Stimulated activated CD4-positive, alpha-beta T cell treated with anti-CD3 and anti-CD28 coated beads, Interleukin-12 subunit alpha, Interleukin-12 subunit beta, amount 100 ng/mL, for 48 hours (primary cell): ENCODE measurements at regions not wholly inside any gene's neighbourhood (a gene's known extent, or its start where the extent isn't known, plus 50 kb on each side); places are given as distances from the start of the nearest gene placed in this dataset.

Source experiments
- DNase-seq, 3 donors: peaks; one replicate each; pipeline ENCODE4 v3.0.0-alpha.2; 2020; ENCODE audit warnings: low read depth in 2 of 3, low spot score in 1 of 3

DNA sequence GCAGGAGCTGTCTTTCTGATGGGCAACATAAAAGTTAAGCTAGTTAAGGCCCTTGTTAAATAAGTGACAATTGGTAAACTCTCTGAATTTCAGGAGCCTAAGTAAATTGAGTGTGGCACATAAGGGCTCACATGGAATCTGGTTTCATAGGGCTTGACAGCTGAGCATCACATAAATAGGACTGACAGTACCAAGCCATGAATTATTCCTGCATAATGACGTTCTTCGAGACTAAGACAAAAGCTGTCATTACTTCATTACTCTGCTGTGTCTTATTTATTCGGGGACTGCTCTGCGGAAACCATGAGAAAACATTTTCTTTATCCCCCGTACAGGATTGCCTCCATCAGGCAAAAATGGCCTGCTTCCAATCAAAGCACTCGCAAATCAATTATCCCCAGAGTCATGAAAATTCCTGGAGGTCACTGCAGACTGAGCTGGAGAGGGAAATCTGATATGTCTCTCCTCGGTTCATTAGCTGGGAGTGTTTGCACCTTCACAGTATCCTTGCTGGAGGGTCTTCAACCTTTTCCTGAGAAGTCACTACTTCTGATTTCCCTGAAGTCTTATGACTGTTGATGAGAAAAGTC is 311.4 kb downstream of the CDH26 start:
- DNase-seq, result no peak

DNA sequence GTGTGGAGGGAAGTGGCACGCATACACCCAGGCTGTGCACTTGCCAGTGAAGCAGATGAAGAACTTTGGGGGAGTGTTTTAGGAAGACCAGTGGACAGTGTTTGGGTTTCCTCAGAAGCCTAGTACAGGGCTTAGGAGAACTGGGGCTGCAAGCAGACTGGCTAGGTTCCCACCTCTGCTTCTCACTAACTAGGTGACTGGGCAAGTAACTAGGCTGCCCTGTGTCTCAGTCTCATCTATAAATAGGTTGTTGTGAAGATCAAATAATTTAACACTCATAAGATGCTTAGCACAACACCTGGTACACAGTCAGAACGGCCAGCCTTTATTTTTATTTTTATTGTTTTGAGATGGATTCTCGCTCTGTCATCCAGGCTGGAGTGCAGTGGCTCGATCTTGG is 312.1 kb downstream of the CDH26 start:
- no peak for DNase-seq

DNA sequence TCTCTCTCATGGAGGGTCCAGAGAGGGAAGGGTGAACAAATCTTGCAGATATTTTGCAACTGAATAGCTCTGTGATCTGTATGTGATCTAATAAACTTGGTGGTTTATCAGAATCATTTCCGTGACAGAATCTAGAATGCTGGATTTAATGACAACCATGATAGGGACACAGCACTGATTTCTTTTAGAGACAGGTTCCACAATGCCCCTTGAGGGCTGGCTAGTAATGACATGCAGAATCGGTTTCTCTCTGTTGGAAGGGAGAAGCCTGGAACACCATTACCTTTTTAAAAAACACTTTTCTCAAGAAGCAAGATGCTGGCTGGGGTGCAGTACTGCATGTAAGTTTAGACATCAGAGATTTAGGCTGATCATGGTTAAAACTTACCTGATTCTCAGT is 313.4 kb downstream of the CDH26 start:
- DNase-seq, result no peak

DNA sequence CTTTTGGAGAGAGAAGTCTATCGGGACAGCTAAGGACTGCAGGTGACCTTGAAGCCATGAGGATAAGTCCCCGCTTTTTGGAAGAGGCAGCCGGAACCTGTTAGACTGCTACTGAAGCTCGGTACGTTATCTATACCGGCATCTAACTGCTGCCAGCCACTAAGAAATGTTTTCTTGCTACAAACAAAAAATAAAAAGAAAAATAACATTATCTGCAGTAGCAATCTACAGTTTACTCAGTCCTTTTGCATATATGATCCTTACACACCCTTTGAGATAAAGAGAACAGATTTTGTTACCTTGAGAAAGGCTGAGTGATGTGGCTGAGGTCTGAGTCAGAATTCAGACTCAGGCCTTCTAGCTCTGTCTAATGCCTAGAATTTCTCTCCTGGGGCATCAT is 314.6 kb downstream of the CDH26 start:
- no peak for DNase-seq

DNA sequence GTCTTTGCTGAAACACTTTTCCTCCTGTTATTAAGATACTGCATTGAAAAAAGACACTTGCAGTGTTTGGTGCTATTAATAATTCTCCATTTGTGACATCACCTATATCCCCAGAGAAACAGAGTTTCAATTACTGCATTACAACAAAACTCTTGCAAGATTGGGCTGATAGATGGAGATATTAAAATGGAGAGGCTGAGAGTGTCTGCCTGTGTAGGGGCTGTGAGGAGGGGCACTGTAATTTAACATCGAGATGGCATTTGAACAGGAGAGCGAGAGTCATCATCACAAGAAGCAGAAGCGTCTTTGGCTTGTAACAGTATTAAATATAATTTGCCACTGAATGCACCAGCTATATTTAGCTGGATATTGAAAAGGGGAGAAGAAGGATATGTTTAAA is 316.5 kb downstream of the CDH26 start:
- no peak for DNase-seq

DNA sequence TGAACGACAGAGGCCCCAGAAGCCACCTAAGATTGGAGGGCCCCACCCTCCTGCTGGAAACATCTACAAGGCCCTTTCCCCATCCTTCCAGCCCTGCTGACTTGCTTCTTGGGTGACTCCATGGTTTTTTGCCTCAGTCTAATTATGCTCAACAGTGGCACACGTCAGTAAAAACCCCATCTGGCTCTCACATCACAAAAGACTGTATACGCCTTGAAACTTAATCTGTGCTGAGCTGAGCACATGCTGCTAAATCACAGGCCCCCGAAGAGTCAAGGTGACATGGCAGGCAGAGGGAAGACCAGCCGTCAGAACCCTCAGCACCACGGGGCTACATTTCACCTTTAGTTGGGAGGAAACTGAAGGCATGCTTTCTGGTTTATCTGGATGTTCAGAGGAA is 323.1 kb downstream of the CDH26 start:
- DNase-seq, result no peak

DNA sequence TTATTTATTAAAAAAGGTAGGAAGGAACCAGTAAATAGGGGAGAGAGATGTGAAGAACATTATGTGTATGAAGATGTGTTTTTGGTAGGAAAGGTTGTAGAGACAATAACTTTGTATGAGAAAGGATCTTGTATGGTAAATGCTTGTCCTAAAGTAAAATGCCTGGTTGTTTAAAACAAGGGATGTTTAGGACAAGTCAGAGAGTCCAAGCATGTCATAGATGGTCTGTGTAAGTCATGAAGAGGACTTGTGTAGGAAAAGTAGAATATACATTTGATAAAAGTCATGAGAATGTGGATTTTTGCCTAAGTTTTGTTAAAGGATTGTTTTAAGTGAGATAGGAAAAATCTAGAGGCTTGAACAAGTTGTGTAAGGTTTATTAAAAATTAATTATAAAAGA is 325.1 kb downstream of the CDH26 start:
- no peak for DNase-seq

DNA sequence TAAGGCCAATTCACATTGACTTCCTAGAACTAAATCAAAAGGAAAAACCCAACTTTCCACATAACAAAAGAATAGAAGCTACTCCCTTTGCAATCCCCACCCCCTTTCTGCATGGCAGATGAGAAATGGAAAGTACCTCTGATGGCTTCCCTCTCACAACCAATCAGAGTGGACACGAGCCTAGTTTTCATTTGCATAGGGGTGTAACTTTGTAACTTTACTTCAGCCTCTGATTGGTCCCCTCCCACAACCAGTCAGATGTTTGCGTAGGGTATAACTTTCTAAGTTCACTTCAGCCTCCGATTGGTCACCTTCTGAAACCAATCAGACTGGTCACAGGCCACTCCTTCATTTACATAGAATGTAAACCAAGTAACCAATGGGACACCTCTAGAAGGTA is 328.5 kb downstream of the CDH26 start:
- no peak for DNase-seq

DNA sequence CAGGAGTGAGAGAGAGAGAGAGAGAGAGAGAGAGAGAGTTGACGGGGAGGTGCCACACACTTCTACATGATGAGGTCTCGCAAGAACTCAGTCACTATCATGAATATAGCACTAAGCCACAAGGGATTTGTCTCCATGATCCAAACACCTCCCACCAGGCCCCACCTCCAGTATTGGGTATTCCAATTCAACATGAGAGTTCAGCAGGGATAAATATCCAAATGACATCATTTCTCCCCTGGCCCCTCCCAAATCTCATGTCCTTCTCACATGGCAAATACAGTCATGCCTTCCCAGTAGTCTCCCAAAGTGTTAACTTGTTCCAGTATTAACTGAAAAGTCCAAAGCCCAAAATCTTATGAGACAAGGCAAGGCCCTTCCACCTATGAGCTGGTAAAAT is 330.7 kb downstream of the CDH26 start:
- no peak for DNase-seq

DNA sequence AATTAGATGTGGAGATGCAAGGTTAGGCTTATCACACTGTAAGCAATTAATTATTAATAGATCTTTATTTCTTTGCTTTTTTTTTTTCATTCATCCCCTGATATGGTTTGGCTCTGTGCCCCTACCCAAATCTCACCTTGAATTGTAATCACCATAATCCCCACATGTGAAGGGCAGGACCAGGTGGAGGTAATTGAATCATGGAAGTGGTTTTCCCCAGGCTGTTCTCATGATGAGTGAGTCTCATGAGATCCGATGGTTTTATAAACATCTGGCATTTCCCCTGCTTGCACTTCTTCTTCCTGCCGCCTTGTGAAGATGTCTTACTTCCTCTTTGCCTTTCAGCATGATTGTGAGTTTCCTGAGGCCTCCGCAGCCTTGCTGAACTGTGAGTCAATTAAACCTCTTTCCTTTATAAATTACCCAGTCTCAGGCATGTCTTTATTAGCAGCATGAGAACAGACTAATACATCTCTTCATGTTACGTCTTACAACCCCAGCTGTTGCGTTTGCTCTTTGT is 333.8 kb downstream of the CDH26 start:
- no peak for DNase-seq

DNA sequence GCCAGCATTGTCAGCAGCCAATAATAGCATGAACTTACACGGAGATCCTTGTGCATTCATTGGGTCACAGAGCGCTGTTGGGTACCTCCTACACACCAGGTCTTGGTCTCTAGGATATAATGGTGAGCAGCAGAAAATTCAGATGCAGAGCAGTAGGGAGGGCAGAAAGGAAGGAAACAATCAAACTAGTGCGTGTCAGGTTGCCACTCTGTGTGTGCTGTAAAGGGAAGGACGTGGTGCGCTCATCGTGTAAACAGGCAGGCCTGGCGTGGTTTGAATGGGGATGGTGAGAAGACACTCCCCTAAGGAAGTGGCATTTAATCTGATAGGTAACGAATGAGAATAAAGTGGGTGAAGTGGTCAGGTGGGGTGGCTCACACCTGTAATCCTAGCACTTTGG is 336.4 kb downstream of the CDH26 start:
- no peak for DNase-seq

DNA sequence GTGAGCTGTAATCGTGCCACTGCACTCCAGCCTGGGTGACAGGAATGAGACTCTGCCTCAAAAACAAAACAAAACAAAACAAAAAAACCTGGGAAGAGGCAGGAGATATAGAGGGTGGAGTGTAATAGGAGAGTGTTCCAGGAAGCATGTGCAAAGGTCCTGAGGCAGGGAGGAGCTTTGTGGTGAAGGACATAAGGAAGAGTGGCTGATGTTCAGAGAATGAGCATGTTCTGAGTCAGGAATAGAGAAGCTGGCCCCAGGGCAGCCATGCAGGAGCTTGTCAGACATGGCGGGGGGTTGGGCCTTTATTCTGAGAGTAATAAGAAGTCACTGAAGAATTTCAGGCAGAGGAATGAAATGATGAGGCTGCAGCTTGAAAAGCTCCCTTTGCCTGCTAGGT is 337.0 kb downstream of the CDH26 start:
- no peak for DNase-seq

DNA sequence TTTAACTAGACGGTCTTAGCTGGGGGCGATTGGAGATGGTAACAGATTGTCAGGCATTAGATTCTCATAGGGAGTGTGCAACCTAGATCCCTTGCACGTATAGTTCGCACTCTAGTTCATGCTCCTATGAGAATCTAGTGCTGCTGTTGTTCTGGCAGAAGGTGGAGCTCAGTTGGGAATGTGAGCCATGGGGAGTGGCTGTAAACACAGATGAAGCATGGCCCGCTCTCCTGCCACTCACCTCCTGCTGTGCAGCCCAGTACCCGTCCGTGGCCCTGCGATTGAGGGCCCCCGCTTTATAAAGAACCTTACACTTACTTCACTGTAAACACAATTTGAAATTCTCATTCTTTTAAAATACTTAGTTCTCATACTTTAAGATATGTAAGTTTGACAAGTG is 339.4 kb downstream of the CDH26 start:
- DNase-seq, result no peak

DNA sequence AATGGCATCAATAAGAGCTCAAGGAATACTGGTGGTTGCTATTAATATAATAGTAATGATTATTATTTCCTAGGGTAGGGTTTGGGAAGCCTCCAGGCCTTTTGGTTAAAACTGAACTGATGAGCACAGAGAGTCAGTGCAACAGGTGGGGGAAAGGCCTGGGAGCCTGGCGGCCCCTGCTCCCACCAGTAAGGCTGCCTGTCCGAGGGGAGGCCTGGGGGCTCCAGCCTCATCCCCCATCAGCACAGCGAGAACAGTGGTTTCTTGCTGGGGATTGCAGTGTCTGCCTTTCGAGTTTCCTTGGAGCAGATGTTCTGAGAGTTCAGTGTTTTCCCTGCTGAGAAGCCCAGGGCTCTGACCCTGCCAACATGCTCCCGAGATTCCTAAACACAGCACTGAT is 340.4 kb downstream of the CDH26 start:
- DNase-seq, result no peak

DNA sequence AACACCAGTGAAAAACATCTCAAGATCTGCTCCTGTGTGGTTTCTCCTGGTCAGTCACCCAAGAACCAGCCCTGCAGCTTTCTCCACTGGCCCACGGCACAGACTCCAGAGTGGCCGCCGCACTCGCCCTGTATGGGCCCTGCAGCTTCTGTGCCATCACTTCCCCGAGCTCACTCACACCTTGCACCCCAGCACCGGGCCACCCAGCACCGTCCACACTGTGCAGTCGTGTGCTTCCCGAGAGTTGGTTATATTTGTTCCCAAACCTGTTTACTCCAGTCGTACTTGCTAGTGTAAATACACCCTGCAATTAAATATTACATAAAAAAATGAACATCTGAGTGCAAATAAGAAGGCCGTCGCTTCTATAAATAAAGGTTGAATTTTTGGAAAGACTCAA is 341.7 kb downstream of the CDH26 start:
- DNase-seq, result no peak

DNA sequence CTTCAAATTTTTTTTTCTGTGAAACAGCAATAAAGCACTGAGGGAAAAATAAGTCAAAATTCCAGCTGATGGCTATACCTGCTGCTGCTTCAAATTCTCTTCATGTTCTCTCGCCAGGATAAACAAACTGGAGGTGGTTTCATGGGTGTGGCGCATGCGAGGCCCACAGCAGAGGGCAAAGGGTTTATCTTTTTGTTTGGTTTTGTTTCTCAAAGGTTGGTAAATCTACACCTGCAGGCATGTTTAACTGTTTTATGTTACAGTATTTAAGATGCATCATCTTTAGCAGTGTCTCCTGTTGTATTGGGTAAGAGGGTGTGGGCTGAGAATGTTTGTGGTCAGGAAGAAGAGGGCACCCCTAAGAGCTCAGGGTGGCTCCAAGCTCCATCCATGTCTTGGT is 342.2 kb downstream of the CDH26 start:
- no peak for DNase-seq

DNA sequence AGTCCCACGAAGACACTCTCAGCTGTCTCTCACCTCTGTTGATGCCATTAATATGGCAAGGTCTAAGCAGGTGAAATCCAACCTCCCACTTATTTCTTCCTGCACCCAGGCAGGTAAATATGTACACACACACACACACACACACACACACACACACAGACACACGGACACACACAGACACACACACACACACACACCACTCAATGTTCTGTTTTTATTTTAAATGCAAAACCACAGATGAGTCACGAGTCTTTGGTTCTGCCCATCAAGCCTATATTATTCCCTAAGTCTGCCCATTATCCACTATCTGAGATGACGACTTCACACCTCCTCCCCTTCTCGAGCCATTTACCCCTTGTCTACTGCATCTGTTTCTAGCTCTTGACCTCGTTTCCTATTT is 344.7 kb downstream of the CDH26 start:
- no peak for DNase-seq

DNA sequence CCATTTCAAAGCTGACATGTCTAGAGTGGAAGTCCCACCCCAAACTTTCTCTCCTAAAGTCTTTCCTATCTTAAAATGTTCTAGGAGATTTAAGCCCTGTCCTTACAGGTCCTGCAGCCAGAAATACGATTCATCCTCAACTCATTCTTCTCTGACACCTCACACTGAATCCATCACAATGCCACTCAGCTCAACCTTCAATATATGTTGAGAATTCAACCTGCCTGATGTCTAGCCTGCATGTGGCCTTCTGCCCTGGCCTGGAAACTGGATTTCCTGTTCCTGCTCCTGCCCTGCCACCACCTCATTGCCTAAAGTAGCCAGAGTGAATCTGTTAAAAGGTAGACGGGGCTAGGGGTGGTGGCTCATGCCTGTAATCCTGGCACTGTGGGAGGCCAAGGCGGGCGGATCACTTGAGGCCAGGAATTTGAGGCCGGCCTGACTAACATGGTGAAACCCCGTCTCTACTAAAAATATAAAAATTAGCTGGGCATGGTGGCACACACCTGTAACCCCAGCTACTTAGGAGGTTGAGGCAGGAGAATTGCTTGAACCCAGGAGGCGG is 345.9 kb downstream of the CDH26 start:
- DNase-seq, result no peak

DNA sequence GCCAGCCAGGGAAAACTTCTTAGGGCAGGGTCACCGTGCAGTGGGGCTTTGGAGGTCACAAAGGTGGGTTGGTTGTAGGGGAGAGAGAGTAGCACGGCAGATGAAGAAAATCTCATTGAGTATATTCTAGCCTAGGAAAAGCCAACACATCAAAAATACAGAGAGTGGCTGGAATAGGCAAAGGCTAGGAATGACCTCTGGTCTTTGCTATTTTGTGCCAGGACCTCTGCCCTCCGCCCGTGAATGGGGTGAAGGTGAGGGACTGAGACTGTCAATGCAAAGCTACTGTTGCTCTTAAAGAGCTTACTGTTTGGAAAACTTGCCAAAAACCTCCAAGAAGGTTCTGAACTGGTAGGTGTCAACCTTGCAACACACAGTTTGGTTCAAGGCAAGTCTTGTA is 346.7 kb downstream of the CDH26 start:
- DNase-seq, result no peak

DNA sequence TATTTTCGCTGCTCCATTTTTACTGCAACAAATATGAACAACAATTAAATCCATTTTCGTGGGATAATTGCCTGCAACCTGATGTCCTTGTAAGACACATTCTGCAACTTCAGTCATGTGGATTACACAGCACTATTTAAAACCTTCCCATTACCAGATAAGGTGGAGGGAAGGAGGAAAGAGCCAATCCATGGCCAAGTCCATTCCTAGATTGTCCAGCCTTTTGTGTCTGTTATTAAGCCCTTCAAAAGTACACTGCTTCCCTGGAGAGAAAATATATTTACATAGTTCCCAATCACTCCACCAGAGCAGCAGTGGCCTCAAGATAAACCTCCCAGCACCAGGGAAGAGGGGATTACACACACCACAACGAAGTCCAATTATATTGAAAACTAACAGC is 347.9 kb downstream of the CDH26 start:
- no peak for DNase-seq

DNA sequence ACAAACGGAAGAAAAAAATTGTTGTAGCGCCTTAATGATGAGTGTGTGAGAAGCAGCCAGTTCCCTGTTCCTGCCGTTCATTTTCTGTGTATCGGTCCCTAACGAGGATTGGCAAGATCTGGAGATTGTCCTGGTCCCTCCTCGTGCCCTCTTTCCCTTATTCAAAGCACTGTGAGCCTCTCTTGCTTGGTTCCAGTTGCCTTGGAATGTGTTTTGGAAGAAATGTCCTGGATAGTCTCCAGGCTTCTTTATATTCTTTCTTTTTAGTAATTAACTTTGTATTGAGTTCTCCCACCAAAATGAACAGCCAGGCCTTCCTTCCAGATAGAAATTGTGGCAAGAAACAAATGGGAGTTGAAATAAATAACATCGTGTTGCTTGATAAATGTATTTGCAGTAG is 348.3 kb downstream of the CDH26 start:
- DNase-seq, result no peak

DNA sequence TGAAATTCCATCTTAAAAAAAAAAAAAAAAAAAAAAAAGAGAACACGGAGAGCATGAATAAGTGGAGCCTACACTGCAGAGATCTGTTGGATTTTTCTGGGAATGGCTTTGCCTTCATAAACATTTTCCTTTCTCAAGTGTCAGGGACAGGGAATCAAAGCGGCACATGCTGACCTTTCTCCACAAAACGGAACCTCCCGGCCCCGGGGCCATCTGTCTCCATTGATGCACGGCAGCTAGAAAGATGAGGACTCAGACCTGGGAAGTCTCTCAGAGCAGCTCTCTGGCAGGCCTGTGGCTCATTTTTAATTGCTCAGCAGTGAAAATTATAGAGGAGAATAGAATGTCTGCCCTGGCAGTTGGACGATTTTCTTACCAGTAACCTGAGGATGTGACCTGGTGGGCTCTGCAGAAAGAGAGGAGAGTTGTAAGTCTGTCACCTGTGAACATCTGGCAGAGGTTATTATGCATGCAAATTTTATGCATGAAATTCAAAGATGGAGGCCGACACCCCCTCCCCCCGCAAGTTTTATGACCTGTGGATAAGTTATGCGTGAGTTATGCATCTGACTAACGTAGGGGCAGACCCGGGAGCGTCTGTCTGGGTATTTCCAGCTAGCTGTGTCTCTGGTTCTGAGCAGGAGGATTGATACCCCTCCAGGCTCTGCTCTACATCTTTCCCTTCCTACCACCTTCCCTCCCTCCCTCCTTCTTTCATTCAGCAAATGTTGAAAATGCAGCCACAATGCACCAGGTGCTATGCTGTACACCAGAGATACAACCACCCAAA is 352.5 kb downstream of the CDH26 start:
- DNase-seq, result no peak

DNA sequence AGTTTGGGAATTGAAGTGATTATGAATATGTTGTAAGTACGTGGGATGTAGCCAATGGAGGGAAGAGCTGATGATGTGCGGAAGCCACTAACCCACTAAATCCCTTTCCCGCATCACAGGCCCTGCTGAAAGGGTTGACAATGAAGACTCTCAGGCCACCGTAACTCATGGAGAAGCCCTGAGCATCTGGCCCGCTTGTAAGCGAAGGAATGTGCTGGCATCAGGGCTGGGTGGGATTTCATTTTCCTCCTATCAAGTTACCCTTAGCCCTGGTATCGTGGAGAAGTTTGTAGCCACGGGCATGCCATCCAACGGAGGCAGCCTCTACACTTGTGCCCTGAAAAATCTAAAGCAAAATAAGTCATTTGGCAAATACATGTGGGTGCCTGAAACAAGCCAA is 355.0 kb downstream of the CDH26 start:
- no peak for DNase-seq
